ENCODE measurements at regions not wholly inside any gene's neighbourhood (a gene's known extent, or its start where the extent isn't known, plus 50 kb on each side); places are given as distances from the start of the nearest gene placed in this dataset.
A peak's percentile ranks its signal among the peaks of the same experiment; 100 is the strongest.

DNA sequence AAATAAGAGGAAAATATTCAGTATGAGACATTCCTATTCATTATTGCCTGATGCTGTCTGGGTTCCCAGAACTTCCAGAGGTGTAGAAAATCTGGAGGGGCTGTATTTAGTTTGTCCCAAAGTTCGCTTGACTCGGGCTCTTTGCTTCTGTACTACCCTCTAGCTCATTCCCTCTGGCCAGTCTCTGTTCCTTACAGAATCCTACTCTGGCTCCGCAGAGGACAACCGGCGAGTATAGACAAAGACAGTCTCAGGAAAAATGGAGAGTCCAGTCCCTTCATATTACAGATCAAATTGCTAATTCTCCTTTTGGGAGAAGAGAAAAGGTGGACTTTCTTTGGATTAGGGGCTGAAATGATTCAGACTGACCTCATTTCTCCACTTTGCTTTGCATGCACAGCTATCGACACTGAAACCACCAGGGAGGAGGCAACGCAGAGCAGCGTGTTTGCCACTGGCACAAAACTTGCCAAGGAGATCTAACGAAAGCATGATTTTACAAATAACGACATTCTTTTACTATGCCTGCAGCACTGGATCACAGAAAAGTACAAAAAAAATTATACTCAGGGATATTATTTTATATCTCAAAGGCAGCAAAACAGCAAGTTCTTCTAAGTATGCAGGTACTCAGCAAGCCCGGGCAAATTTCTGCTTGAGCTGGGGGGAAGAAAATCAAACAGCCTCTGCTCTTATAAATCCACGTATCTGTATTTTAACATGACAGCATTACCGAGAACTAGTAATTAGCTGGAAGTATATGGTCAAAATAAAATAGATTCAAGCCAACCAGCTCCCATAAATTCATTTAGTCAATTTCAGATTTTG is 279.7 kb downstream of the NPR3 start:
- Histone ChIP-seq H2AK5ac (ENCODE audit: low read length) (no peak overlapping the region), H4K91ac (ENCODE audit: low read depth, low read length) (no peak overlapping the region), H3K79me1 (ENCODE audit: low read length) (no peaks in the 10 kb centered on the region), H2BK5ac (ENCODE audit: low read depth, low read length, poor library complexity) (no peak overlapping the region), H3K27me3 (ENCODE audit: insufficient read depth, low read length) (no peaks in the 10 kb centered on the region), H4K12ac (ENCODE audit: low read depth, low read length) (no peak overlapping the region), H2BK120ac (ENCODE audit: insufficient read depth, low read length, poor library complexity) (no peak overlapping the region), H3K9ac (ENCODE audit: low read length) (no peak overlapping the region), H4K8ac (ENCODE audit: low read depth, low read length) (no peak overlapping the region), H3K4me3 (ENCODE audit: low read depth, low read length) (no peak overlapping the region), H3K4ac (ENCODE audit: low read depth, low read length) (no peak overlapping the region), H3K18ac (ENCODE audit: low read length) (no peak overlapping the region), H3K4me1 (ENCODE audit: control insufficient read depth in 1 of 2, insufficient read depth in 2 of 2, low read length in 2 of 2) (no peaks in the 10 kb centered on the region), H3K9me3 (ENCODE audit: insufficient read depth, low read depth, low read length) (peaks cover 2% of the 10 kb centered on the region), H3K4me2 (ENCODE audit: low read length) (no peak overlapping the region), H3K36me3 (ENCODE audit: control insufficient read depth in 1 of 2, insufficient read depth in 2 of 2, low read length in 2 of 2) (no peaks in the 10 kb centered on the region), H3K79me2 (ENCODE audit: control insufficient read depth, insufficient read depth, low read length, poor library complexity) (no peaks in the 10 kb centered on the region), H3K27ac (ENCODE audit: low read depth, low read length) (no peak overlapping the region), H3K14ac (ENCODE audit: low read length) (no peak overlapping the region), H3K23ac (ENCODE audit: low read length) (no peak overlapping the region), H2AFZ (ENCODE audit: insufficient read depth, low read length, poor library complexity) (no peak overlapping the region), H2BK12ac (ENCODE audit: low read length) (no peak overlapping the region)
- no CpG with 5 or more reads among the region's 13 CpGs for WGBS (ENCODE audit: extremely low coverage, insufficient coverage, insufficient read length)
- no peak for DNase-seq

DNA sequence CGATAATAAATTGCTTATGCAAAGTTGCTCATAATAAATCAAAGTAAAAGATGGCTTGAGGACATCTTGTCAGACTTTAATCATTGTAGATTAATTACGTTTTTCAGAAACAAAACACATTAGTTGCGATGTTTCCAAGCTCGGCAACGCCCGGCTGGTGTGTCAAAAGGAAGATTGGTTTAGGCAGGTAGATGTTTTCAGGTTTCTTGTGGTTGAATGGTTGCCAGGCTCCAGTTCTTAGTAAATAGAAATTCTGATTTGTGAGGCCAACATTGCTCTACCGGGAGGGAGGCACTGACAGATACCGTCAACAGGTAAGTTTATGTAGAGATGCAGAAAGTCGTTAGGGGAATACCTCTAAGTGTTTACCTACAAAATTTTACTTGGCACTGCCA is 280.3 kb downstream of the NPR3 start:
- H3K36me3 ChIP-seq (ENCODE audit: control insufficient read depth in 1 of 2, insufficient read depth in 2 of 2, low read length in 2 of 2) = no peaks in the 10 kb centered on the region
- H2BK5ac ChIP-seq (ENCODE audit: low read depth, low read length, poor library complexity) = no peak overlapping the region
- no peak overlapping the region for H2BK120ac ChIP-seq (ENCODE audit: insufficient read depth, low read length, poor library complexity)
- H3K27ac ChIP-seq (ENCODE audit: low read depth, low read length) = no peak overlapping the region
- H3K79me2 ChIP-seq (ENCODE audit: control insufficient read depth, insufficient read depth, low read length, poor library complexity) = no peaks in the 10 kb centered on the region
- no peak overlapping the region for H4K12ac ChIP-seq (ENCODE audit: low read depth, low read length)
- no peak overlapping the region for H3K9ac ChIP-seq (ENCODE audit: low read length)
- H3K27me3 ChIP-seq (ENCODE audit: insufficient read depth, low read length) = no peaks in the 10 kb centered on the region
- no peak overlapping the region for H3K4me2 ChIP-seq (ENCODE audit: low read length)
- no peaks in the 10 kb centered on the region for H3K79me1 ChIP-seq (ENCODE audit: low read length)
- no peak overlapping the region for H2BK12ac ChIP-seq (ENCODE audit: low read length)
- no peak for DNase-seq
- H3K9me3 ChIP-seq (ENCODE audit: insufficient read depth, low read depth, low read length) = peaks cover 2% of the 10 kb centered on the region
- H3K4ac ChIP-seq (ENCODE audit: low read depth, low read length) = no peak overlapping the region
- no peak overlapping the region for H2AFZ ChIP-seq (ENCODE audit: insufficient read depth, low read length, poor library complexity)
- H4K8ac ChIP-seq (ENCODE audit: low read depth, low read length) = no peak overlapping the region
- H3K18ac ChIP-seq (ENCODE audit: low read length) = no peak overlapping the region
- H3K4me3 ChIP-seq (ENCODE audit: low read depth, low read length) = no peak overlapping the region
- WGBS (ENCODE audit: extremely low coverage, insufficient coverage, insufficient read length) = no CpG with 5 or more reads among the region's 9 CpGs
- no peak overlapping the region for H2AK5ac ChIP-seq (ENCODE audit: low read length)
- no peak overlapping the region for H3K14ac ChIP-seq (ENCODE audit: low read length)
- no peak overlapping the region for H4K91ac ChIP-seq (ENCODE audit: low read depth, low read length)
- H3K23ac ChIP-seq (ENCODE audit: low read length) = no peak overlapping the region
- no peaks in the 10 kb centered on the region for H3K4me1 ChIP-seq (ENCODE audit: control insufficient read depth in 1 of 2, insufficient read depth in 2 of 2, low read length in 2 of 2)

DNA sequence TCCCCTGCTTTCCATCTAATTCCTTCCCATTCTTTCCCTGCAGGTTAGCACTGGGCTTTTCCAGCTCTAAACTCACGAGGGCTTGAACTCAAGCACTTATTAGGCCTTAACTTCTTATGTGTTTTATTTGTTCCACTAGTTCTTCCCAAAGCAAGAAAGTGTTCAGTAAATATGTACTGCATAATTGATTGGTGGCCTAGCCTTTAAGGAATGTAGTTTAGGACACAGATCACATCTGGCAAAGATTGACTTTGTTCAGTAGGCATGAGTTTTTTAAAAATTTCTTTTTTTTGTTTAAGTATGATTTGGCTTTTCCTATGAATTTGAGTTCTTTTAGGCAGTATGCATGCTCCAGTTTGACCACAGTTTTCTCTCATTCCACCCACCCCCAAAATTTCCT is 285.2 kb downstream of the NPR3 start:
- H4K91ac ChIP-seq (ENCODE audit: low read depth, low read length) = no peak overlapping the region
- no peak overlapping the region for H2AFZ ChIP-seq (ENCODE audit: insufficient read depth, low read length, poor library complexity)
- no peak overlapping the region for H2AK5ac ChIP-seq (ENCODE audit: low read length)
- H4K12ac ChIP-seq (ENCODE audit: low read depth, low read length) = no peak overlapping the region
- no peaks in the 10 kb centered on the region for H3K36me3 ChIP-seq (ENCODE audit: control insufficient read depth in 1 of 2, insufficient read depth in 2 of 2, low read length in 2 of 2)
- H3K9me3 ChIP-seq (ENCODE audit: insufficient read depth, low read depth, low read length) = no peaks in the 10 kb centered on the region
- no peak overlapping the region for H2BK12ac ChIP-seq (ENCODE audit: low read length)
- no peak for DNase-seq
- no peak overlapping the region for H3K4me2 ChIP-seq (ENCODE audit: low read length)
- no peak overlapping the region for H3K27ac ChIP-seq (ENCODE audit: low read depth, low read length)
- no peak overlapping the region for H3K4ac ChIP-seq (ENCODE audit: low read depth, low read length)
- no peak overlapping the region for H3K23ac ChIP-seq (ENCODE audit: low read length)
- H3K14ac ChIP-seq (ENCODE audit: low read length) = no peak overlapping the region
- H2BK5ac ChIP-seq (ENCODE audit: low read depth, low read length, poor library complexity) = no peak overlapping the region
- no peaks in the 10 kb centered on the region for H3K4me1 ChIP-seq (ENCODE audit: control insufficient read depth in 1 of 2, insufficient read depth in 2 of 2, low read length in 2 of 2)
- no peak overlapping the region for H3K9ac ChIP-seq (ENCODE audit: low read length)
- H3K79me2 ChIP-seq (ENCODE audit: control insufficient read depth, insufficient read depth, low read length, poor library complexity) = no peaks in the 10 kb centered on the region
- H3K18ac ChIP-seq (ENCODE audit: low read length) = no peak overlapping the region
- no peak overlapping the region for H4K8ac ChIP-seq (ENCODE audit: low read depth, low read length)
- WGBS (ENCODE audit: extremely low coverage, insufficient coverage, insufficient read length) = no CpG with 5 or more reads among the region's 1 CpG
- no peak overlapping the region for H2BK120ac ChIP-seq (ENCODE audit: insufficient read depth, low read length, poor library complexity)
- H3K27me3 ChIP-seq (ENCODE audit: insufficient read depth, low read length) = no peaks in the 10 kb centered on the region
- H3K4me3 ChIP-seq (ENCODE audit: low read depth, low read length) = no peak overlapping the region
- no peaks in the 10 kb centered on the region for H3K79me1 ChIP-seq (ENCODE audit: low read length)

DNA sequence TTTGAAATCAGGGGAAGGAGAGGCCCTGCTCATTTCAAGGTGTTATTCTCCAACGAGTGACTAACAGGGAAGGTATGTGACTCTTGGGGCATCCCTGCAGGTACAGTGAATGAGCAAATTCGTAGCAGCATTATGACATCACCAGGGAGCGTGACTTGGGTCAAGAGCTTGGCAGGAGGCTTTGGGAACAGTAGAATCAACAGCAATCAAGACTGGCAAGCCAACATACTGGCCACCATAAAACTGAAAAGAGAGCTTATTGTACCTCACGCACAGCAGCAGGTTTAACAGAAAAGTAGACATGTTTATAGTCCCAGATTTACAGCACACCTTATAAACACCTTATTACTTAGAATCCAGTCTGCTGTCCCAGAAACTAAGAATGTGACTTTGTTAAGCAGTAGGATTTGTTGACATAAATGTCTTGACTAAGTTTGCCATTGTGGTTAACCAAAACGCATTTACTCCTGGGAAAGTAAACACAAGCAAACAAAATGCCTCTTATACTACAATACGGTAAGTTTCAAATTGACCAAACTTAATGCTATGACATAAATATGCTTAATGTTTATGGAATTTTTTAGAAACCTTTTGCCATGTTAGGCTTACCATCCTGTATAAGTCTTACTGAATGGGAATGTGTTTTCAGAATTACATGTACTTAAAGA is 297.8 kb downstream of the NPR3 start:
- no peaks in the 10 kb centered on the region for H3K4me1 ChIP-seq (ENCODE audit: control insufficient read depth in 1 of 2, insufficient read depth in 2 of 2, low read length in 2 of 2)
- no peaks in the 10 kb centered on the region for H3K79me2 ChIP-seq (ENCODE audit: control insufficient read depth, insufficient read depth, low read length, poor library complexity)
- H3K18ac ChIP-seq (ENCODE audit: low read length) = no peak overlapping the region
- no peaks in the 10 kb centered on the region for H3K27me3 ChIP-seq (ENCODE audit: insufficient read depth, low read length)
- no CpG with 5 or more reads among the region's 6 CpGs for WGBS (ENCODE audit: extremely low coverage, insufficient coverage, insufficient read length)
- H4K12ac ChIP-seq (ENCODE audit: low read depth, low read length) = no peak overlapping the region
- no peak overlapping the region for H3K27ac ChIP-seq (ENCODE audit: low read depth, low read length)
- H2BK120ac ChIP-seq (ENCODE audit: insufficient read depth, low read length, poor library complexity) = no peak overlapping the region
- no peak overlapping the region for H2BK12ac ChIP-seq (ENCODE audit: low read length)
- no peak overlapping the region for H4K91ac ChIP-seq (ENCODE audit: low read depth, low read length)
- H3K36me3 ChIP-seq (ENCODE audit: control insufficient read depth in 1 of 2, insufficient read depth in 2 of 2, low read length in 2 of 2) = no peaks in the 10 kb centered on the region
- H2BK5ac ChIP-seq (ENCODE audit: low read depth, low read length, poor library complexity) = no peak overlapping the region
- no peak overlapping the region for H2AFZ ChIP-seq (ENCODE audit: insufficient read depth, low read length, poor library complexity)
- H3K4me3 ChIP-seq (ENCODE audit: low read depth, low read length) = no peak overlapping the region
- no peak overlapping the region for H4K8ac ChIP-seq (ENCODE audit: low read depth, low read length)
- H3K9ac ChIP-seq (ENCODE audit: low read length) = no peak overlapping the region
- no peak overlapping the region for H3K23ac ChIP-seq (ENCODE audit: low read length)
- H3K4me2 ChIP-seq (ENCODE audit: low read length) = no peak overlapping the region
- no peak overlapping the region for H3K4ac ChIP-seq (ENCODE audit: low read depth, low read length)
- H3K9me3 ChIP-seq (ENCODE audit: insufficient read depth, low read depth, low read length) = no peaks in the 10 kb centered on the region
- H2AK5ac ChIP-seq (ENCODE audit: low read length) = no peak overlapping the region
- H3K79me1 ChIP-seq (ENCODE audit: low read length) = no peaks in the 10 kb centered on the region
- DNase-seq = peak; percentile 18
- H3K14ac ChIP-seq (ENCODE audit: low read length) = no peak overlapping the region
